Neural cell (in vitro differentiated cells): ENCODE measurements at regions not wholly inside any gene's neighbourhood (a gene's known extent, or its start where the extent isn't known, plus 50 kb on each side); places are given as distances from the start of the nearest gene placed in this dataset.

Experiments used
- H2AFZ ChIP-seq: fragments of 200-600, 300-800 bp; sonication (generic), shearing (Covaris generic); 2 replicates; pipeline ENCODE4 v1.6.0; 2014; ENCODE audit warnings: low read depth, mild to moderate bottlenecking, antibody characterized with exemption, low read length, moderate library complexity
- H3F3A ChIP-seq: fragments of 200-600 bp; shearing (Covaris generic); 2 replicates; pipeline ENCODE4 v1.6.1; 2016; ENCODE audit warnings: mild to moderate bottlenecking, moderate library complexity, mixed read lengths, antibody characterized with exemption, low read length; ENCODE audit not compliant: insufficient read depth, poor library complexity, severe bottlenecking
- H3K27ac ChIP-seq: fragments of 200-600, 300-800 bp; sonication (generic), shearing (Covaris generic); 2 replicates; pipeline ENCODE4 v1.5.1; 2014; ENCODE audit warnings: mild to moderate bottlenecking, low read length, moderate library complexity
- H3K27me3 ChIP-seq: fragments of 300-800, 200-600 bp; sonication (generic), shearing (Covaris generic); 2 replicates; pipeline ENCODE4 v1.6.0; 2014; ENCODE audit warnings: mild to moderate bottlenecking, low read depth, low read length, moderate library complexity; ENCODE audit not compliant: insufficient read depth
- H3K36me3 ChIP-seq: fragments of 300-800, 200-600 bp; sonication (generic), shearing (Covaris generic); 2 replicates; pipeline ENCODE4 v1.5.1; 2014; ENCODE audit warnings: mild to moderate bottlenecking, antibody characterized with exemption, low read length, moderate library complexity; ENCODE audit not compliant: insufficient read depth
- H3K4me2 ChIP-seq: fragments of 300-800, 200-600 bp; sonication (generic), shearing (Covaris generic); 2 replicates; pipeline ENCODE4 v1.6.0; 2014; ENCODE audit warnings: mild to moderate bottlenecking, low read length
- H3K4me3 ChIP-seq: fragments of 300-800, 200-600 bp; sonication (generic), shearing (Covaris generic); 2 replicates; pipeline ENCODE4 v1.5.1; 2014; ENCODE audit warnings: mild to moderate bottlenecking, low read length, moderate library complexity
- H3K79me2 ChIP-seq: fragments of 200-600 bp; shearing (Covaris generic); replicated peaks from 2 replicates; pipeline ENCODE4 v1.6.0; 2014; ENCODE audit warnings: mild to moderate bottlenecking, low read length, moderate library complexity; ENCODE audit not compliant: insufficient read depth
- H3K9ac ChIP-seq: fragments of 300-800, 200-600 bp; sonication (generic), shearing (Covaris generic); 2 replicates; pipeline ENCODE4 v1.6.1; 2016; ENCODE audit warnings: mild to moderate bottlenecking, low read length, mixed read lengths
- H3K9me2 ChIP-seq: fragments of 200-600 bp; shearing (Covaris generic); 2 replicates; pipeline ENCODE4 v1.6.1; 2016; ENCODE audit warnings: mild to moderate bottlenecking, low read length, mixed read lengths; ENCODE audit not compliant: insufficient read depth
- H3K9me3 ChIP-seq: fragments of 200-600, 300-800 bp; sonication (generic), shearing (Covaris generic); 2 replicates; pipeline ENCODE4 v1.6.1; 2016; ENCODE audit warnings: mild to moderate bottlenecking, mixed run types, low read length, moderate library complexity, mixed read lengths
- H4K20me1 ChIP-seq: fragments of 200-600 bp; shearing (Covaris generic); 2 replicates; pipeline ENCODE4 v1.6.1; 2016; ENCODE audit warnings: mild to moderate bottlenecking, mixed run types; ENCODE audit not compliant: insufficient read depth
- CTCF ChIP-seq: fragments of 450-650 bp; IDR thresholded peaks from 2 replicates; pipeline ENCODE4 v1.5.1; 2014; ENCODE audit warnings: antibody characterized with exemption, mild to moderate bottlenecking, moderate library complexity; ENCODE audit not compliant: poor library complexity, severe bottlenecking
- EP300 ChIP-seq: fragments of 450-650 bp; conservative IDR thresholded peaks from 2 replicates; pipeline ENCODE4 v1.6.1; 2014; ENCODE audit warnings: antibody characterized with exemption, mild to moderate bottlenecking, moderate library complexity; ENCODE audit not compliant: poor library complexity, severe bottlenecking
- EZH2 ChIP-seq: fragments of 200-600, 300-800 bp; shearing (Covaris generic), sonication (generic); IDR thresholded peaks from 2 replicates; pipeline ENCODE4 v1.6.1; 2014; ENCODE audit warnings: antibody characterized with exemption, low read length, borderline replicate concordance, mild to moderate bottlenecking; ENCODE audit not compliant: insufficient read depth, poor library complexity, severe bottlenecking
- MXI1 ChIP-seq: fragments of 450-650 bp; conservative IDR thresholded peaks from 2 replicates; pipeline ENCODE4 v1.6.1; 2014; ENCODE audit warnings: antibody characterized with exemption, mild to moderate bottlenecking; ENCODE audit not compliant: poor library complexity, severe bottlenecking
- POLR2AphosphoS5 ChIP-seq: IDR thresholded peaks from 2 replicates; pipeline ENCODE4 v1.6.1; 2012
- RAD21 ChIP-seq: fragments of 450-650 bp; conservative IDR thresholded peaks from 2 replicates; pipeline ENCODE4 v1.6.1; 2014; ENCODE audit warnings: antibody characterized with exemption, mild to moderate bottlenecking, moderate library complexity
- SMC3 ChIP-seq: fragments of 450-650 bp; conservative IDR thresholded peaks from 2 replicates; pipeline ENCODE4 v1.6.1; 2014; ENCODE audit warnings: antibody characterized with exemption, mild to moderate bottlenecking, moderate library complexity; ENCODE audit not compliant: poor library complexity
- TAF1 ChIP-seq: IDR thresholded peaks from 2 replicates; pipeline ENCODE4 v1.6.1; 2012; ENCODE audit warnings: low read depth
- TF ChIP-seq, protein P1 (sequence below): IDR thresholded peaks from 2 replicates; pipeline ENCODE4 v1.6.1; 2012; ENCODE audit warnings: borderline replicate concordance

GRCh38 chr18:54069729-54070128 is 154.7 kb downstream of the MBD2 start:
- no peak overlapping the region for H3K27ac ChIP-seq
- no peaks in the 10 kb centered on the region for H3K27me3 ChIP-seq
- no peak overlapping the region for H3K4me2 ChIP-seq
- TF ChIP-seq, protein P1, sequence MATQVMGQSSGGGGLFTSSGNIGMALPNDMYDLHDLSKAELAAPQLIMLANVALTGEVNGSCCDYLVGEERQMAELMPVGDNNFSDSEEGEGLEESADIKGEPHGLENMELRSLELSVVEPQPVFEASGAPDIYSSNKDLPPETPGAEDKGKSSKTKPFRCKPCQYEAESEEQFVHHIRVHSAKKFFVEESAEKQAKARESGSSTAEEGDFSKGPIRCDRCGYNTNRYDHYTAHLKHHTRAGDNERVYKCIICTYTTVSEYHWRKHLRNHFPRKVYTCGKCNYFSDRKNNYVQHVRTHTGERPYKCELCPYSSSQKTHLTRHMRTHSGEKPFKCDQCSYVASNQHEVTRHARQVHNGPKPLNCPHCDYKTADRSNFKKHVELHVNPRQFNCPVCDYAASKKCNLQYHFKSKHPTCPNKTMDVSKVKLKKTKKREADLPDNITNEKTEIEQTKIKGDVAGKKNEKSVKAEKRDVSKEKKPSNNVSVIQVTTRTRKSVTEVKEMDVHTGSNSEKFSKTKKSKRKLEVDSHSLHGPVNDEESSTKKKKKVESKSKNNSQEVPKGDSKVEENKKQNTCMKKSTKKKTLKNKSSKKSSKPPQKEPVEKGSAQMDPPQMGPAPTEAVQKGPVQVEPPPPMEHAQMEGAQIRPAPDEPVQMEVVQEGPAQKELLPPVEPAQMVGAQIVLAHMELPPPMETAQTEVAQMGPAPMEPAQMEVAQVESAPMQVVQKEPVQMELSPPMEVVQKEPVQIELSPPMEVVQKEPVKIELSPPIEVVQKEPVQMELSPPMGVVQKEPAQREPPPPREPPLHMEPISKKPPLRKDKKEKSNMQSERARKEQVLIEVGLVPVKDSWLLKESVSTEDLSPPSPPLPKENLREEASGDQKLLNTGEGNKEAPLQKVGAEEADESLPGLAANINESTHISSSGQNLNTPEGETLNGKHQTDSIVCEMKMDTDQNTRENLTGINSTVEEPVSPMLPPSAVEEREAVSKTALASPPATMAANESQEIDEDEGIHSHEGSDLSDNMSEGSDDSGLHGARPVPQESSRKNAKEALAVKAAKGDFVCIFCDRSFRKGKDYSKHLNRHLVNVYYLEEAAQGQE, result no peak
- TF ChIP-seq EP300, result no peak
- TF ChIP-seq POLR2AphosphoS5, result no peak
- TF ChIP-seq MXI1, result no peak
- TF ChIP-seq CTCF, result no peak
- TF ChIP-seq SMC3, result no peak
- no peak for TF ChIP-seq EZH2
- TF ChIP-seq RAD21, result no peak
- no peak for TF ChIP-seq TAF1
- H3K9me2 ChIP-seq, result no peaks in the 10 kb centered on the region
- H3F3A ChIP-seq, result no peaks in the 10 kb centered on the region
- no peaks in the 10 kb centered on the region for H3K79me2 ChIP-seq
- H3K36me3 ChIP-seq, result no peaks in the 10 kb centered on the region
- H3K9ac ChIP-seq, result no peak overlapping the region
- no peak overlapping the region for H3K4me3 ChIP-seq
- no peak overlapping the region for H2AFZ ChIP-seq
- no peaks in the 10 kb centered on the region for H4K20me1 ChIP-seq
- H3K9me3 ChIP-seq, result no peaks in the 10 kb centered on the region

GRCh38 chr18:54060343-54061005 is 164.0 kb downstream of the MBD2 start:
- H3K4me2 ChIP-seq, result no peak overlapping the region
- H3K4me3 ChIP-seq, result no peak overlapping the region
- H3F3A ChIP-seq, result no peaks in the 10 kb centered on the region
- no peak overlapping the region for H2AFZ ChIP-seq
- H3K27ac ChIP-seq, result no peak overlapping the region
- no peak for TF ChIP-seq EP300
- no peak for TF ChIP-seq CTCF
- TF ChIP-seq EZH2, result no peak
- TF ChIP-seq, protein P1, result no peak
- no peak for TF ChIP-seq MXI1
- TF ChIP-seq RAD21, result no peak
- TF ChIP-seq TAF1, result no peak
- TF ChIP-seq SMC3, result no peak
- no peak for TF ChIP-seq POLR2AphosphoS5
- no peak overlapping the region for H3K9ac ChIP-seq
- no peaks in the 10 kb centered on the region for H3K9me3 ChIP-seq
- no peaks in the 10 kb centered on the region for H3K9me2 ChIP-seq
- no peaks in the 10 kb centered on the region for H3K79me2 ChIP-seq
- H4K20me1 ChIP-seq, result no peaks in the 10 kb centered on the region
- no peaks in the 10 kb centered on the region for H3K27me3 ChIP-seq
- H3K36me3 ChIP-seq, result no peaks in the 10 kb centered on the region
